ENCODE measurements at regions not wholly inside any gene's neighbourhood (a gene's known extent, or its start where the extent isn't known, plus 50 kb on each side); places are given as distances from the start of the nearest gene placed in this dataset.

DNA sequence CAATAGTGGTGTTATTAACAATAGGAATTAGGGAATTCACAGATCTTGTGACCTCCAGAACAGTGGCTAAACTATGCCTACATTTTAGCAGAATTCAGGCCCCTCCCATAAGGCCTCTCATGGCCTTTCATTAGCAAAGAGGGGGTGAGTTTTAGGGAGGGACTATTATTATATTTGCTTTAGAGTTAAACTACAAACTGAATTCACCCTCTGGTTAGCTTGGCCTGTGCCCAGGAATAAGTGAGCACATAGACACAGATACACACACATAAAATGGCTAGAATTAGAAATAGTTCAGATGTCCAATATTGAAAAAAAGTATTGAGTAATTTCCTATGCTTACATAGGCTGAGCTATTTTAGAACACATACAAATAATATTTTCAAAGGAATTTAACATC is 818.8 kb upstream of the COBL start:
- TF ChIP-seq CTCF (IDR thresholded peaks at IDR 0.05) (no peak), POLR2A (IDR thresholded peaks at IDR 0.05) (no peak)
